ENCODE measurements at regions not wholly inside any gene's neighbourhood (a gene's known extent, or its start where the extent isn't known, plus 50 kb on each side); places are given as distances from the start of the nearest gene placed in this dataset.
A peak's percentile ranks its signal among the peaks of the same experiment; 100 is the strongest.

GRCh38 chr13:33891196-33891742 lies 73.3 kb downstream of the RFC3 start:
- no peak for DNase-seq

GRCh38 chr13:33893559-33893958 lies 75.6 kb downstream of the RFC3 start:
- no peak for DNase-seq

- no peak for DNase-seq
These were observed 86.5 kb downstream of the RFC3 start for GRCh38 chr13:33904431-33904830.

GRCh38 chr13:33908116-33908515 lies 90.2 kb downstream of the RFC3 start:
- DNase-seq = no peak

- DNase-seq = no peak
These were observed 92.3 kb downstream of the RFC3 start for GRCh38 chr13:33910255-33910654.

GRCh38 chr13:33911521-33911920 lies 93.6 kb downstream of the RFC3 start:
- DNase-seq = no peak

GRCh38 chr13:33913829-33914228 lies 95.9 kb downstream of the RFC3 start:
- no peak for DNase-seq

- DNase-seq = no peak
These were observed 99.2 kb downstream of the RFC3 start for GRCh38 chr13:33917190-33917589.

- DNase-seq = no peak
These were observed 100.4 kb downstream of the RFC3 start for GRCh38 chr13:33918199-33918932.

GRCh38 chr13:33919120-33919519 lies 101.2 kb downstream of the RFC3 start:
- no peak for DNase-seq

- DNase-seq = no peak
These were observed 107.6 kb downstream of the RFC3 start for GRCh38 chr13:33925563-33925962.

GRCh38 chr13:33927315-33927714 lies 109.4 kb downstream of the RFC3 start:
- DNase-seq = no peak

- DNase-seq = peak; percentile 44
These were observed 113.7 kb downstream of the RFC3 start for GRCh38 chr13:33931397-33932311.

GRCh38 chr13:33932769-33933406 lies 114.9 kb downstream of the RFC3 start:
- no peak for DNase-seq

GRCh38 chr13:33933810-33934209 lies 115.9 kb downstream of the RFC3 start:
- no peak for DNase-seq

- no peak for DNase-seq
These were observed 116.4 kb downstream of the RFC3 start for GRCh38 chr13:33934343-33934742.

GRCh38 chr13:33934951-33935371 lies 117.0 kb downstream of the RFC3 start:
- DNase-seq = no peak

- DNase-seq = no peak
These were observed 118.0 kb downstream of the RFC3 start for GRCh38 chr13:33935969-33936368.

- DNase-seq = no peak
These were observed 119.6 kb downstream of the RFC3 start for GRCh38 chr13:33937373-33938098.

- DNase-seq = no peak
These were observed 122.3 kb downstream of the RFC3 start for GRCh38 chr13:33940256-33940655.

GRCh38 chr13:33940898-33941297 lies 122.9 kb downstream of the RFC3 start:
- DNase-seq = no peak

- no peak for DNase-seq
These were observed 127.5 kb downstream of the RFC3 start for GRCh38 chr13:33945477-33945876.

GRCh38 chr13:33953203-33953602 lies 135.3 kb downstream of the RFC3 start:
- DNase-seq = no peak
